BE2C (cell line): ENCODE measurements at regions not wholly inside any gene's neighbourhood (a gene's known extent, or its start where the extent isn't known, plus 50 kb on each side); places are given as distances from the start of the nearest gene placed in this dataset.
"Not testable (repeated sequence)": the region's sequence is repeated elsewhere in the genome, so short reads cannot be mapped to it uniquely, and the experiment has no call there.

Experiments
- DNase-seq: peaks from one replicate; pipeline ENCODE4 v3.0.0-alpha.2; 2020
- H3K27me3 ChIP-seq: fragments of 250-450 bp; sonication (Bioruptor Pico); 2 replicates; pipeline ENCODE4 v1.5.1; 2020; ENCODE audit warnings: mild to moderate bottlenecking
- H3K36me3 ChIP-seq: fragments of 250-450 bp; sonication (Bioruptor Pico); 2 replicates; pipeline ENCODE4 v1.5.1; 2020; ENCODE audit warnings: mild to moderate bottlenecking
- H3K4me1 ChIP-seq: fragments of 250-450 bp; sonication (Bioruptor Pico); 2 replicates; pipeline ENCODE4 v1.5.1; 2020
- H3K4me3 ChIP-seq: 2 replicates; pipeline ENCODE4 v1.5.1; 2011; ENCODE audit warnings: low read depth, low read length
- H3K9me3 ChIP-seq: fragments of 250-450 bp; sonication (Bioruptor Pico); 2 replicates; pipeline ENCODE4 v1.5.1; 2020
- TF ChIP-seq, protein P1 (sequence below): IDR thresholded peaks from 2 replicates; pipeline ENCODE4 v1.5.1; 2012; ENCODE audit warnings: mild to moderate bottlenecking, low read depth, low read length

DNA sequence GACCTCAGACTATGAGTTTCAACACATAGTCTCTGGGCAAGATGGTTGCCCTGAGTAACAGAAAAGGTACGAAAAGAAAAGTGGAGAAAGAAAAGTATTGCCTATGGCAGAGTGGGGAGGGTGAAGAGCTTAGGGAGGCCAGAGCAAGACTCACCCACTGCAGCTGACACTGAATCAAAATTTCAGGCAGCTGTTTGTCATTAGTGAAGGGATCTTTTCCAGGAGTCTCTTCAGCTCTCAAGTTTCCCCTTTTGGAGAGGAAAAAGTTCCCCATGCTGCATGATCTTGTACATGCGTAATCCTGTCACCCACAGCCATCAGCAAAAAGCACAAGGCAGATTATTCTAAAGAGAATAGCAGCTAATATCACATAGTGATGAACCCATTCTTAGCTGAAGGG lies 616.9 kb upstream of the GBE1 start:
- H3K4me3 ChIP-seq = no peak overlapping the region
- H3K36me3 ChIP-seq = no peaks in the 10 kb centered on the region
- no peak for DNase-seq
- TF ChIP-seq, protein P1, sequence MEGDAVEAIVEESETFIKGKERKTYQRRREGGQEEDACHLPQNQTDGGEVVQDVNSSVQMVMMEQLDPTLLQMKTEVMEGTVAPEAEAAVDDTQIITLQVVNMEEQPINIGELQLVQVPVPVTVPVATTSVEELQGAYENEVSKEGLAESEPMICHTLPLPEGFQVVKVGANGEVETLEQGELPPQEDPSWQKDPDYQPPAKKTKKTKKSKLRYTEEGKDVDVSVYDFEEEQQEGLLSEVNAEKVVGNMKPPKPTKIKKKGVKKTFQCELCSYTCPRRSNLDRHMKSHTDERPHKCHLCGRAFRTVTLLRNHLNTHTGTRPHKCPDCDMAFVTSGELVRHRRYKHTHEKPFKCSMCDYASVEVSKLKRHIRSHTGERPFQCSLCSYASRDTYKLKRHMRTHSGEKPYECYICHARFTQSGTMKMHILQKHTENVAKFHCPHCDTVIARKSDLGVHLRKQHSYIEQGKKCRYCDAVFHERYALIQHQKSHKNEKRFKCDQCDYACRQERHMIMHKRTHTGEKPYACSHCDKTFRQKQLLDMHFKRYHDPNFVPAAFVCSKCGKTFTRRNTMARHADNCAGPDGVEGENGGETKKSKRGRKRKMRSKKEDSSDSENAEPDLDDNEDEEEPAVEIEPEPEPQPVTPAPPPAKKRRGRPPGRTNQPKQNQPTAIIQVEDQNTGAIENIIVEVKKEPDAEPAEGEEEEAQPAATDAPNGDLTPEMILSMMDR = no peak
- no peaks in the 10 kb centered on the region for H3K4me1 ChIP-seq
- H3K9me3 ChIP-seq = no peaks in the 10 kb centered on the region; the same call in 1 of the 2 replicates
- H3K27me3 ChIP-seq = no peaks in the 10 kb centered on the region

DNA sequence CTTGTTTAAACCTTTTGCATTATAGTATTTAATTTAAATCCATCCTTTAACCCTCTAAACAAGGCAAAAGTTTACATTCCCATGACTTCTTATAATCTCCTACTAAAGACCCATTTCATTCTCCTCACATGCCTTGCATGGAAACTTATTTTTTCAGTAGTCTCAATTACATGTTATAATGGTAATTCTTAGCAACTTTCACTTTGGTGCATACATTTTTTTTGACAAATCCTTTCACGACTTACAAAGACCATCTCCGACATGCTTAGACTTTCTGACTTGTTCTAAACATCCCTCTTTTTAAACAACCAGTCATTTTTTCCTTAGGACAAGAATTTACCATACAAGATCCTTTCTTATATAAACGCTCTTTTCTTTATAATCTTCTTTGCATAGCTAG lies 615.4 kb upstream of the GBE1 start:
- Histone ChIP-seq H3K27me3 (no peaks in the 10 kb centered on the region), H3K9me3 (no peaks in the 10 kb centered on the region; the same call in 1 of the 2 replicates), H3K4me3 (no peak overlapping the region), H3K4me1 (no peaks in the 10 kb centered on the region), H3K36me3 (no peaks in the 10 kb centered on the region)
- TF ChIP-seq, protein P1 = no peak
- DNase-seq = no peak

DNA sequence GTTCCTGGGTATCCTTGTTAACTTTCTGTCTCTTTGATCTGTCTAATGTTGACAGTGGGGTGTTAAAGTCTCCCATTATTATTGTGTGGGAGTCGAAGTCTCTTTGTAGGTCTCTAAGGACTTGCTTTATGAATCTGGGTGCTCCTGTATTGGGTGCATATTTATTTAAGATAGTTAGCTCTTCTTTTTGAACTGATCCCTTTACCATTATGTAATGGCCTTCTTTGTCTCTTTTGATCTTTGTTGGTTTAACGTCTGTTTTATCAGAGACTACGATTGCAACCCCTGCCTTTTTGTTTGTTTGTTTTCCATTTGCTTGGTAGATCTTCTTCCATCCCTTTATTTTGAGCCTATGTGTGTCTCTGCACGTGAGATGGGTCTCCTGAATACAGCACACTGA lies 612.4 kb upstream of the GBE1 start:
- not testable (repeated sequence) for H3K36me3 ChIP-seq, H3K4me1 ChIP-seq, DNase-seq

DNA sequence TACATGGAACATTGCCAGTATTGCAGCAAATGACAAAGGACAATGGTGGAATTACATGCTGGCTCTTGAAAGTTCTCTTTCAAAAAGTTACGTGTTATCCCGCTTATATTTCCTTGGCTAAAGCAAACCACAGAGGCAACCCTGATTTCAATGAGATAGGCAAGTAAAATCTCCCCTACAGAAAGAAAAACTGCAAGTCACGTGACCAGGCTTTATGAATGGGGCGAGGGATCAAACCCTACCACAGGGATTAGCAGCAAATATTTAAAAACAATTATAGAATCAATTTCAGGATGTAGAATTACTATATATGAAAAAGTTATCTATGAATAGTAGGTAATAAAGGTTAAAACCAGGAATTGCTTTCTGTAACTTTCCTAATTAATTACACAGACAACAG lies 603.4 kb upstream of the GBE1 start:
- TF ChIP-seq, protein P1 = no peak

More for the DNA sequence above, 612.4 kb upstream of the GBE1 start:
- not testable (repeated sequence) for H3K4me3 ChIP-seq, H3K27me3 ChIP-seq, H3K9me3 ChIP-seq

DNA sequence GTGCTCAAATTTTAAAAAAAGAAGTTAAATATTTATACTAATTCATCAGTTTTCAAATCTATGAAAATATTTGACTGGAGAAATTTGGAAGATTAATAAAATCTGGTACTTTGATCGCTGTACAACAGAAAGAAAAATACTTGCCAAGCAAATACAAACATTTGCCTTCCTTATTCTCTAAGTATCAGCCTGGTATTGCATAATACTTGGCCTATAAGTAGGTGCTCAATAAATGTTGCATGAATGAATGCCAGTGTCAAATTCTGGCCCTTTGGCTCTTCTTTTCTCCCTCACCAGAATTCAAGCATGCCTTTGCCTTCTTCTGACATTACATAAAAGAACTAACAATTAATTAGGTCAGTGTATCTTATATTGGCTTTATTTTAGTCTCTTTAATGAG lies 601.7 kb upstream of the GBE1 start:
- TF ChIP-seq, protein P1 = no peak
- no peak for DNase-seq
- H3K4me3 ChIP-seq = no peak overlapping the region

More for the DNA sequence above, 603.4 kb upstream of the GBE1 start:
- Histone ChIP-seq H3K27me3 (no peaks in the 10 kb centered on the region), H3K4me3 (no peak overlapping the region), H3K9me3 (no peaks in the 10 kb centered on the region), H3K36me3 (no peaks in the 10 kb centered on the region), H3K4me1 (no peaks in the 10 kb centered on the region)
- no peak for DNase-seq

DNA sequence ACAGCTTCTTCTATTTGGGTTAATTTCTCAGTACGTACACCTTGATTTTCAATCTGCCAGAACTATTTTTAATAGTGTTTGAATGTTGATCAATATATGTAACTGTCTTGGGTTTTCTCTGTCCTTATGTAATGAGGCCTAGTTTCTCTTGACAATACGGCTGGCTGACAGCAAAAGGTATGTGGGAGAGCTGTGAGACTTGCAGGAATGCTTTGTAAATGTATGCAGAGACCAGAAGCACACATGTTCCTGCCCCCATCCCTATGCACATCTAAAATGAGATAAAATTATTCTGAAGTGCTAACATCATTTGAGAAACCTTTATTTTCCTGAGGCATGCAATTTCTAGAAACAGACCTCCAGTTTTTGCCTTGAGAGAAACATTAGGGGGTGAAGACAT lies 593.8 kb upstream of the GBE1 start:
- Histone ChIP-seq H3K9me3 (no peaks in the 10 kb centered on the region), H3K4me1 (no peaks in the 10 kb centered on the region), H3K27me3 (no peaks in the 10 kb centered on the region), H3K36me3 (no peaks in the 10 kb centered on the region), H3K4me3 (no peak overlapping the region)
- no peak for DNase-seq
- TF ChIP-seq, protein P1 = no peak

More for the DNA sequence above, 601.7 kb upstream of the GBE1 start:
- Histone ChIP-seq H3K36me3 (no peaks in the 10 kb centered on the region), H3K4me1 (no peaks in the 10 kb centered on the region), H3K9me3 (no peaks in the 10 kb centered on the region), H3K27me3 (no peaks in the 10 kb centered on the region)

DNA sequence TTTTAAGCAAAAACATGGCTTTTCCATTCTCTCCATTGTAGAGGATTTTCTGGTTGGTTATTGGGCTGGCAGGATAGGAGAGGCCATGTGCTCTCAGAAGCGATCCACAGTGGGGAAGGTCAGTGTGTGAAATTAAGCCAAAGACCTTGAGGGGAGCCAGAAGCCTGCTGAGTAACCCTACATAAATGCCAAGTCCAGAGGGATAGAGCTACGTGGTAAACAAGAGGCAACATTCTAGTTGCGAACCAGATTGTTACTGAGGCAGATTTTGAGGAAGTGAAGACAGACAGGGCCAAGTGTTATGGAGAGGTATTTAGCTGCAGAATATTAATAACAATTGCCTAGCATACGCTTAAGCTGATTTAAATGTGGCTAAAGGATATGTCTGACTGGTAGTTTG lies 592.8 kb upstream of the GBE1 start:
- Histone ChIP-seq H3K9me3 (no peaks in the 10 kb centered on the region), H3K36me3 (no peaks in the 10 kb centered on the region), H3K4me1 (no peaks in the 10 kb centered on the region), H3K4me3 (no peak overlapping the region), H3K27me3 (no peaks in the 10 kb centered on the region)
- TF ChIP-seq, protein P1 = no peak
- no peak for DNase-seq
